ENCODE measurements at regions not wholly inside any gene's neighbourhood (a gene's known extent, or its start where the extent isn't known, plus 50 kb on each side); places are given as distances from the start of the nearest gene placed in this dataset.

GRCh38 chr2:234834228-234834923 is 117.4 kb upstream of the SH3BP4 start:
- DNase-seq, result no peak

GRCh38 chr2:234830853-234831252 is 121.0 kb upstream of the SH3BP4 start:
- DNase-seq, result no peak

GRCh38 chr2:234829074-234829455 is 122.8 kb upstream of the SH3BP4 start:
- no peak for DNase-seq

DNA sequence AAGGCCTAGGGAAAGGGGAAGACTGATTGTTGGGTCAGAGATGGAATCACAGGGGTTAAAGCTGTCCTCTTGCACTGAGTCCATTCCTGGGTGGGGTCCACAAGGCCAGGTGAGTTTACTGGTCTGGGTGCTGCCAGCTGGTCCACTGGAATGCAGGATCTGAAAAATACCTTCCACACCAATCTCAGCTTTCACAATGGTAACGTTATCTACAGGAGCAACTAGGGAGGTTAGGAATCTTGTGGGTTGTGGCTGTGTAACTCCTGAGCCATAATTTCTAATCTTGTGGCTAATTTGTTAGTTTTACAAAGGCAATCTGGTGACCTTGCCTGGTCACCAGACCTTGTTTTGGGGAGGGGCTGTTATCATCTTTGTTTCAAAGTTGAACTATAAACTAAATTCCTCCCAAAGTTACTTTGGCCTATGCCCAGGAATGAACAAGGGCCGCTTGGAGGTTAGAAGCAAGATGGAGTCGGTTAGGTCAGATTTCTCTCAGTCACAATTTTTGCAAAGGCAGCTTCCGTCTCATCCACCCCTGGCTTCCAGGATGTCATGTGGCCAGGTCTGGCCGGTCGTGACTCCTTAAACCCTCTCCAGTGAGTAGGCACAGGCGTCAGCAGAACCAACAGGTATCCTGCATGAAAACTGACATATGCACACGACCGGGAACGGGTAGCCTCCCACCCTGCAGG is 123.3 kb upstream of the SH3BP4 start:
- no peak for DNase-seq

- no peak for DNase-seq
Measured at GRCh38 chr2:234827096-234827860, 124.5 kb upstream of the SH3BP4 start.

- no peak for DNase-seq
Measured at GRCh38 chr2:234826681-234827080, 125.1 kb upstream of the SH3BP4 start.

- no peak for DNase-seq
Measured at GRCh38 chr2:234825616-234826015, 126.2 kb upstream of the SH3BP4 start.

- DNase-seq, result no peak
Measured at GRCh38 chr2:234823877-234824376, 127.9 kb upstream of the SH3BP4 start.

DNA sequence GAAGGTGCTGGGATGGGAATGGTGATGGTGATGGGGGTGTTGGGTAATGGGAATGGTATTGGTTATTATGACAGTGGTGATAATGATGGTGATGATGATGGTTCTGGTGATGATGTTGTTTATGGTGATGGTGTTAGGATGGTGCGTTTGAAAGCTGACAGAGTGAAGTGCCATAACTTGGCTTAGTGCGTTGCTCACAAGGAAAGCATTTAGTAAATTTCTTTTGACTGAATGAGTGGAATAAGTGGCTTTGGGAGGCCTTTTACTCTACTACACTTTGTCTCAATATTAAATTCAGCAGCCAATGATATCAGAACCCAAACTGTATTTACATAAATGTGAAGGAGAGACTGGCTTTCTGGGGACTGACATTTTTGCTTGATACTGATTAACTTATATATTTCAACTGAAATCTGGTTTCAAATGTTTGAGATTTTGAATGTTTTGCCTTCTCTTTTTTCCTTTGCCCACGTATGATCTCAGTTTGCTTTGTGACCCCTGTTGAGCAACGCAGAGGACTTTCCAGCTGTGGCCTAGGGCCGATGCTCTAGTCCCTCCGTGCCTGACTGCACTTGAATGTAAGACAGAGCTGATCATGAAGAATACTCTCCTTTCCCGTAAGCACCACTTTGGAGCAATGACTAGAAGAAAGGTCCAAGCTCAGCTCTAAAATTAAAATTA is 128.5 kb upstream of the SH3BP4 start:
- DNase-seq, result no peak

- no peak for DNase-seq
Measured at GRCh38 chr2:234821946-234822475, 129.8 kb upstream of the SH3BP4 start.

GRCh38 chr2:234818937-234819336 is 132.9 kb upstream of the SH3BP4 start:
- DNase-seq, result no peak

GRCh38 chr2:234816491-234816890 is 135.3 kb upstream of the SH3BP4 start:
- DNase-seq, result no peak

DNA sequence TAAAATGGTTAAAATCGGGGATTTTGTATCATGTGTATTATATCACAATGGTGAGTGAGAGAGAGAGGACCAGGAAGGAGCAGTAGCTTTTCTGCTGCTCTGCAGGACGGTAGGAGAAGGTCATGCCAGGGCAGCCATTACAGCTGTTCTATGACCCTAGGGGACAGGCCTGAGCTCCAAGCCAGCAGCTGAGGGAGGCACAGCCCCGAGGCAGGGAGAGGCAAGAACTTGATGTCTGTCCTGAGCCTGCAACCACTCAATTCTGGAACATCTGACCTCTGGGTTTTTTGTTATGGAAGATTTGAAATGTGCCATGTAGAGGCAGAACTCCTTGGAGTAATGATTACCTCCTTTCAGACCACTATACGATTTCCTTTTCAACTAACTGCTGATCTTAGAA is 135.8 kb upstream of the SH3BP4 start:
- no peak for DNase-seq

- no peak for DNase-seq
Measured at GRCh38 chr2:234814374-234814773, 137.4 kb upstream of the SH3BP4 start.

DNA sequence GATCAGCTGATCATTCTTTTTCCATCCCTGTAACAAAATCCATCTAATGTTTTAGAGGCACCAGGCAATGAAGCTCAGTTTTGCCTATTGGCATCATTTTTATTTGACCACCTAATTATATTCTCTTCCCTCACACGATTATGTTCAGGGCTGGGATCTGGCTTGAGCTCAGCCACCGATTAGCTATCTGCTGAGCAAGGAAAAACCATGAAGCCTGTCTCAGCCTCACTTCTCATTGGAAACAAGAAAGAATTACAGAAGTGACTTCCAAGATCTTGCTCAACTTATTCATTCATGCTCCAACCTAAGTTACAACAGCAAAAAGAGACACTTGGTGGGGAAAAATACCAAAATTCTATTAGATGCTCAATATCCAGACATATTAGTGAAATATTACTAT is 139.0 kb upstream of the SH3BP4 start:
- no peak for DNase-seq

- DNase-seq, result no peak
Measured at GRCh38 chr2:234808907-234809306, 142.9 kb upstream of the SH3BP4 start.

DNA sequence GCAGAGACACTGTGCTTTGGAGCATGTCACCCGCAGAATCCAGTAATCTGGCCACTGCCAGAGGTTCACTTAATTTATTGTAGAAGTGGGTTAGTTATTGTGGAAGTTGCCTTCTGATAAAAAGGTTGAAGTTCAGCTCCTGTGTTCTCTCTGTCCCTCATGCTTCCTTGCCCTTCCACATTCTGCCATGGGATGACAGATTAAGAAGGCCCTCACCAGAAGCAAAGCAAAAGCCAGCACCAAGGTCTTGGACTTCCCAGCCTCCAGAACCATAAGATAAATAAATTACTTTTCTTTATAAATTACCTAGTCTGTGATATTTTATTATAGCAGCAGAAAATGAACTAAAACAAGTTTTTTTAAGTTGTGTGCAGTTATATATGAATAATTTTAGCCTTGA is 145.0 kb upstream of the SH3BP4 start:
- no peak for DNase-seq

- DNase-seq, result no peak
Measured at GRCh38 chr2:234805836-234806235, 146.0 kb upstream of the SH3BP4 start.

DNA sequence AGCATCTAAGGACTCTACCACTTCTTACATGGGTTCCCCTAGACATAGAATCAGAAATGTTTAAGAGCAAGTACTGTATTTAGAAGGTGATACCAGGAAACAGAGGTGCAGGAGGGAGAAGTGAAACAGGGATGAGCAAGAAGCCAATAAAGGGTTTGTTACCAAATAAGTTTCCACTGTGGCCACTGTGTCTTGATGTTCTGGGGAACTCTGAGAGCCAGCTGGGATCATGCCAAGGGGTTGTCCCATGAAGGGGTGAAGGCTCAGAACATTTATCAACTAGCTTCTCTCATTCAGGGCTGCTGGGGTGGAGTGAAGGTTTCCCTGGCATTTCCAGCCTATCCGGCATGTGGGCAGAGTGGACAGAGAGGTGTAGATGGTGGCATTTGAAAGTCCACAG is 147.1 kb upstream of the SH3BP4 start:
- DNase-seq, result no peak

DNA sequence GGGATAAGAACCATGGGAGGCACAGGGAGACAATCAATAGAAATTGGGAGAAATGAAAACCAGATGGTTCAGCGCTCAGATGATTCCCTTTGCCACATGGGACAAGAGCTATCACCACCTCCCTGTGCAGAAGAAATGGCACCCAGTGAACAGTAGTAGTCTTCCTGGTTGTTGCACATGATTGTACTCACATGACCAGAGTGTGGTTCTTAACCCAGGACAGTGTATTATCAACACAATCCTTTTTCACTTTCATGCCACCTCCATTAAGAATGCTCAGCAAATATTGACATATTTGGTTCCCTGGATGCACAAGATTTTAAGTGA is 149.0 kb upstream of the SH3BP4 start:
- DNase-seq, result no peak

DNA sequence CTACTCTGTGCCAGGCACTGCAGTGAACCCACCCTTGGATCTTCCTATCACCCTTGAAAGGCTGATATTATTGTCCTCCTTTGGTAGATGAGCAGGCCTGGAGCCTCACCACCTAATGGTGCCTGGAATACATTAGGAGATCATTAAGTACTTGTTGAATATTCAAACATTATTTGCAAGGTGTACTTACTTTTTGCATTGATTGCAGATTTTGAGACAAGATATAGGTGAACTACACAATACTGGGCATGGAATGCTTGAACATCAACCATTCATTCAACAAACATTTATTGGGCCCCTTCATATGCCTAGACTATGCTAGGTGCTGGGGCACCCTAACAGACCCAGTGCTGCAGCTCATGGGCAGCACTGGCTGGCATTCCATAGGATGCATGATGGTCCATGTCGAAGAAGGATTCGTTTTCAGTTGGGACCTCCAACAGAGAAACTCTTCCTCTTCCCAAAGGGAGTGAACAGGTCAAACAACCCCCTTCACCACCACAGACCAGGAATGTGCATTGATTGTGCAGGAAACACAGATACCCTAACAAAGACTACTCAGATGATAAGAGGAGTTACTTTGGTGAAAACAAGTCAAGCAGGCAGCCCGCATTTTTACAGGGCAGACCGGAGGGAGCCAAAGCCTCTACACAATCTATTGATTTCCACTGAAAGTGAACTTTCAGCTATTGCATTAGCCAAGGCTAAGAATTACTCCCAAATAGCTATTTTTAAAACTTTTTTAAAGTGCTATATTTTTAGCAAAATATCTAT is 149.6 kb upstream of the SH3BP4 start:
- DNase-seq, result no peak

- no peak for DNase-seq
Measured at GRCh38 chr2:234797566-234798250, 154.1 kb upstream of the SH3BP4 start.

Data from suppressor macrophage treated with lipopolysaccharide for 1 hour (primary cell).